ENCODE measurements at regions not wholly inside any gene's neighbourhood (a gene's known extent, or its start where the extent isn't known, plus 50 kb on each side); places are given as distances from the start of the nearest gene placed in this dataset.
"Not testable (repeated sequence)": the region's sequence is repeated elsewhere in the genome, so short reads cannot be mapped to it uniquely, and the experiment has no call there.

- FAIRE-seq; H3K9ac ChIP-seq (replicated peaks in 1 of 4; ENCODE audit: extremely low read depth in 1 of 4, low read depth in 3 of 4, low read length in 3 of 4); DNase-seq (ENCODE audit: low read depth in 1 of 2, low spot score in 2 of 2); H2BK20ac ChIP-seq (ENCODE audit: low read length); H2BK12ac ChIP-seq (ENCODE audit: low read depth, low read length); H2AK5ac ChIP-seq (ENCODE audit: low read depth, low read length); POLR2A ChIA-PET (ENCODE audit: partially characterized antibody); H3K4me3 ChIP-seq (ENCODE audit: extremely low read depth in 1 of 4, insufficient read depth in 2 of 4, low read depth in 3 of 4, low read length in 4 of 4); H2BK120ac ChIP-seq (replicated peaks; ENCODE audit: low read depth, low read length); H2BK5ac ChIP-seq (ENCODE audit: low read depth, low read length); H3K27me3 ChIP-seq (replicated peaks in 1 of 4; ENCODE audit: control insufficient read depth in 3 of 4, extremely low read depth in 1 of 4, insufficient read depth in 3 of 4, low read length in 3 of 4); H3K79me2 ChIP-seq (ENCODE audit: control insufficient read depth in 1 of 2, insufficient read depth in 2 of 2, low read length in 2 of 2); H3K79me1 ChIP-seq (ENCODE audit: low read depth, low read length); H3K18ac ChIP-seq (ENCODE audit: extremely low read depth, low read length); H3K4me2 ChIP-seq (ENCODE audit: insufficient read depth in 1 of 2, low read depth in 2 of 2, low read length in 2 of 2); H2BK15ac ChIP-seq (ENCODE audit: low read length); H3K4ac ChIP-seq (replicated peaks; ENCODE audit: insufficient read length, low read depth, low read length); H4K5ac ChIP-seq (ENCODE audit: insufficient read length, low read depth, low read length); H4K20me1 ChIP-seq (replicated peaks in 1 of 2; ENCODE audit: control insufficient read depth in 1 of 2, insufficient read depth in 2 of 2, low read length in 2 of 2); H3K56ac ChIP-seq (replicated peaks; ENCODE audit: insufficient read length, low read depth, low read length); H3K4me1 ChIP-seq (replicated peaks in 1 of 4; ENCODE audit: control insufficient read depth in 3 of 4, insufficient read depth in 4 of 4, low read length in 3 of 4); H3K27ac ChIP-seq (ENCODE audit: low read depth, low read length); H4K91ac ChIP-seq (replicated peaks; ENCODE audit: insufficient read length, low read length); H2AFZ ChIP-seq (ENCODE audit: low read length); H3K36me3 ChIP-seq (ENCODE audit: control insufficient read depth in 2 of 4, insufficient read depth in 4 of 4, low read length in 3 of 4); CTCF ChIA-PET (ENCODE audit: partially characterized antibody); H4K8ac ChIP-seq (ENCODE audit: extremely low read depth, insufficient read depth, low read length); H3K23me2 ChIP-seq (ENCODE audit: low read depth, low read length); H3K14ac ChIP-seq (ENCODE audit: insufficient read length); H3K9me3 ChIP-seq (ENCODE audit: insufficient read depth in 2 of 2, low read depth in 1 of 2, low read length in 1 of 2); H3K23ac ChIP-seq (ENCODE audit: insufficient read length): not testable (repeated sequence)
- WGBS, 2 experiments (ENCODE audit: extremely low coverage in 1 of 2, insufficient coverage in 1 of 2, insufficient read length in 1 of 2, insufficient replicate concordance in 2 of 2, low coverage in 1 of 2, low lambda C conversion rate in 2 of 2, missing lambda C conversion rate in 1 of 2): 82% methylated on average over 3 of the region's 3 CpGs; no CpG with 5 or more reads in 1 of the 2 experiments
These were observed 118.1 kb upstream of the IER5L start for GRCh38 chr9:129296195-129296594.
